ENCODE measurements at regions not wholly inside any gene's neighbourhood (a gene's known extent, or its start where the extent isn't known, plus 50 kb on each side); places are given as distances from the start of the nearest gene placed in this dataset.

DNA sequence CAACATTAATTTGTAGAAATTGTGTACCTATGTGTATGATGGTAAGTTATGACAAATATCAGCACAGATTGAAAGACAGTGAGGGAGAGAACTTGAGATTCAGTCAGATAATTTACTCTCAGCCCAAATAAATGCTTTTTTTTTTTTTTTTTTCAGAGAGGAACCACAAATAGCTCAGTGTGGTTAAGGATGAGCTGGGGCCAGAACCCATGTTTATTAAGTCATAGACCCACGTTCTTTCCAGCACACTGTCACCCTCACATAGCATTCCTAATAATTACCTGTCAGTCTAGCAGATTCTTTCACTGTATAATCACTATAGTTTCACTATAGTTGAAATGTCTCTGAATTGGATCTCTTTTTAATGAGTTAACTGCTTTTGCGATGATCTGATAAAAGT, 246.1 kb downstream of the ZIC1 start:
- no peak for TF ChIP-seq POLR2AphosphoS5 (IDR thresholded peaks at IDR 0.05; ENCODE audit: low read depth, low read length)
- TF ChIP-seq, protein P1, sequence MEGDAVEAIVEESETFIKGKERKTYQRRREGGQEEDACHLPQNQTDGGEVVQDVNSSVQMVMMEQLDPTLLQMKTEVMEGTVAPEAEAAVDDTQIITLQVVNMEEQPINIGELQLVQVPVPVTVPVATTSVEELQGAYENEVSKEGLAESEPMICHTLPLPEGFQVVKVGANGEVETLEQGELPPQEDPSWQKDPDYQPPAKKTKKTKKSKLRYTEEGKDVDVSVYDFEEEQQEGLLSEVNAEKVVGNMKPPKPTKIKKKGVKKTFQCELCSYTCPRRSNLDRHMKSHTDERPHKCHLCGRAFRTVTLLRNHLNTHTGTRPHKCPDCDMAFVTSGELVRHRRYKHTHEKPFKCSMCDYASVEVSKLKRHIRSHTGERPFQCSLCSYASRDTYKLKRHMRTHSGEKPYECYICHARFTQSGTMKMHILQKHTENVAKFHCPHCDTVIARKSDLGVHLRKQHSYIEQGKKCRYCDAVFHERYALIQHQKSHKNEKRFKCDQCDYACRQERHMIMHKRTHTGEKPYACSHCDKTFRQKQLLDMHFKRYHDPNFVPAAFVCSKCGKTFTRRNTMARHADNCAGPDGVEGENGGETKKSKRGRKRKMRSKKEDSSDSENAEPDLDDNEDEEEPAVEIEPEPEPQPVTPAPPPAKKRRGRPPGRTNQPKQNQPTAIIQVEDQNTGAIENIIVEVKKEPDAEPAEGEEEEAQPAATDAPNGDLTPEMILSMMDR (IDR thresholded peaks at IDR 0.05): no peak
- TF ChIP-seq SIN3A (IDR thresholded peaks at IDR 0.05; ENCODE audit: borderline replicate concordance, insufficient read depth, low read depth, low read length): no peak
- TF ChIP-seq, protein P2, sequence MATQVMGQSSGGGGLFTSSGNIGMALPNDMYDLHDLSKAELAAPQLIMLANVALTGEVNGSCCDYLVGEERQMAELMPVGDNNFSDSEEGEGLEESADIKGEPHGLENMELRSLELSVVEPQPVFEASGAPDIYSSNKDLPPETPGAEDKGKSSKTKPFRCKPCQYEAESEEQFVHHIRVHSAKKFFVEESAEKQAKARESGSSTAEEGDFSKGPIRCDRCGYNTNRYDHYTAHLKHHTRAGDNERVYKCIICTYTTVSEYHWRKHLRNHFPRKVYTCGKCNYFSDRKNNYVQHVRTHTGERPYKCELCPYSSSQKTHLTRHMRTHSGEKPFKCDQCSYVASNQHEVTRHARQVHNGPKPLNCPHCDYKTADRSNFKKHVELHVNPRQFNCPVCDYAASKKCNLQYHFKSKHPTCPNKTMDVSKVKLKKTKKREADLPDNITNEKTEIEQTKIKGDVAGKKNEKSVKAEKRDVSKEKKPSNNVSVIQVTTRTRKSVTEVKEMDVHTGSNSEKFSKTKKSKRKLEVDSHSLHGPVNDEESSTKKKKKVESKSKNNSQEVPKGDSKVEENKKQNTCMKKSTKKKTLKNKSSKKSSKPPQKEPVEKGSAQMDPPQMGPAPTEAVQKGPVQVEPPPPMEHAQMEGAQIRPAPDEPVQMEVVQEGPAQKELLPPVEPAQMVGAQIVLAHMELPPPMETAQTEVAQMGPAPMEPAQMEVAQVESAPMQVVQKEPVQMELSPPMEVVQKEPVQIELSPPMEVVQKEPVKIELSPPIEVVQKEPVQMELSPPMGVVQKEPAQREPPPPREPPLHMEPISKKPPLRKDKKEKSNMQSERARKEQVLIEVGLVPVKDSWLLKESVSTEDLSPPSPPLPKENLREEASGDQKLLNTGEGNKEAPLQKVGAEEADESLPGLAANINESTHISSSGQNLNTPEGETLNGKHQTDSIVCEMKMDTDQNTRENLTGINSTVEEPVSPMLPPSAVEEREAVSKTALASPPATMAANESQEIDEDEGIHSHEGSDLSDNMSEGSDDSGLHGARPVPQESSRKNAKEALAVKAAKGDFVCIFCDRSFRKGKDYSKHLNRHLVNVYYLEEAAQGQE (IDR thresholded peaks at IDR 0.05; ENCODE audit: insufficient read depth in 1 of 2, low read depth in 2 of 2, low read length in 1 of 2): no peak

All from Panc1 (cell line).